Ascending aorta (tissue), 2 donors: ENCODE measurements at regions not wholly inside any gene's neighbourhood (a gene's known extent, or its start where the extent isn't known, plus 50 kb on each side); places are given as distances from the start of the nearest gene placed in this dataset.

ENCODE experiments used
- DNase-seq, 2 donors: peaks; one replicate each; pipeline ENCODE4 v3.0.0-alpha.2; 2019; ENCODE audit warnings: low spot score in 2 of 2
- H3K27ac ChIP-seq, 2 donors: fragments of 200-600 bp; sonication (generic); one replicate each; pipeline ENCODE4 v1.5.1; 2016 to 2017; ENCODE audit warnings: mild to moderate bottlenecking in 1 of 2
- H3K27me3 ChIP-seq: fragments of 200-600 bp; sonication (generic); one replicate; pipeline ENCODE4 v1.5.1; 2017
- H3K36me3 ChIP-seq, 2 donors: fragments of 200-600 bp; sonication (generic); one replicate each; pipeline ENCODE4 v1.5.1; 2016
- H3K4me1 ChIP-seq, 2 donors: fragments of 200-600 bp; sonication (generic); one replicate each; pipeline ENCODE4 v1.5.1; 2016 to 2017; ENCODE audit warnings: mild to moderate bottlenecking in 1 of 2
- H3K4me3 ChIP-seq, 2 donors: fragments of 200-600 bp; sonication (generic); one replicate each; pipeline ENCODE4 v1.5.1; 2016 to 2017; ENCODE audit warnings: mild to moderate bottlenecking in 1 of 2
- H3K9me3 ChIP-seq, 2 donors: fragments of 200-600 bp; sonication (generic); one replicate each; pipeline ENCODE4 v1.5.1; 2016
- intact Hi-C: fragments of 100-400 bp; cut with DNase I; formaldehyde crosslinking; loops from one replicate; pipeline ENCODE4 v1.15.1; 2023
- TF ChIP-seq, protein P1 (sequence below), 3 experiments: fragments of 200-600 bp in 2 of 3; fragments of 450-650 bp in 1 of 3; sonication (generic) in 2 of 3; IDR thresholded peaks; one replicate each; pipeline ENCODE4 v1.5.1; 2016 to 2019; ENCODE audit warnings: antibody characterized with exemption in 3 of 3, mild to moderate bottlenecking in 1 of 3, moderate library complexity in 1 of 3

DNA sequence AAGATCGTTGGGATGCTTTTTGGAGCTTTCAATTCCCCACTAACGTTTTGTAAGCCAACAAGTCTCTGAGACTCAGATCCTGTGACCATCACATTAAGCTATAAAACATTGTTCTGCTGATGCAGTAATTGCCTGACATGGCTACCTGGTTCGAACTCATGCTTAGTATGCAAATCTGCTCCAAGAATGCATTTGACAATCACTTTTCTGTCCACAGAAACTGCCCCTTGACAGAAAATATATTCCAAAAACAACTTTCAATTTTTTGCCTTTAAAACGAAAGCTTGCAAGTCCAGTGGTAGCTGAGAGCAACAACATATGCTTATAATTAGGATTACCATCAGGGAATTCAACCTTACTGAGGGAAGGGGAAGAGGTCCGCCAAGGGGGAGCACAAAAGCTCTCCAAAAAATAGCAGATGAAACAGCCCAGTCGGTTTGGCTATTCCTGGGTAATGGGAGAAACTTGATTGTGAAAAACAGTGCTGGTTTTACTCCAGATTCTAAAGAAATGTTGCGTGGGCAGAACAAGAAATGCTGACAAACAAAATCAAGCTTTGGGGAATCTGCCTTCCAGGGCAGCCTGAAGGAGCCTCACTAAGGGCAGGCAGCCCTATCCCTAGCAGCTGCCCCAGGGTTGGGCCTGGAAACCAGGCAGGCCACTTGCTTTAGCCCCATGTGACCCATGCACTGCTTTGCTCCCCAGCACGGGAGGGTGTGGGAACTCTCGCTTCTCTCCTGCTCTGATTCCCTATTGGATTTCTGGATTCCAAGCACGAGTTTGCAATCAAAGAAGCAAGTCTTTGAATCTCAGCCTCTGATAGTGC, 160.7 kb upstream of the LDB2 start:
- no peaks in the 10 kb centered on the region for H3K9me3 ChIP-seq
- H3K4me1 ChIP-seq = no peaks in the 10 kb centered on the region
- no peak for DNase-seq
- TF ChIP-seq, protein P1, sequence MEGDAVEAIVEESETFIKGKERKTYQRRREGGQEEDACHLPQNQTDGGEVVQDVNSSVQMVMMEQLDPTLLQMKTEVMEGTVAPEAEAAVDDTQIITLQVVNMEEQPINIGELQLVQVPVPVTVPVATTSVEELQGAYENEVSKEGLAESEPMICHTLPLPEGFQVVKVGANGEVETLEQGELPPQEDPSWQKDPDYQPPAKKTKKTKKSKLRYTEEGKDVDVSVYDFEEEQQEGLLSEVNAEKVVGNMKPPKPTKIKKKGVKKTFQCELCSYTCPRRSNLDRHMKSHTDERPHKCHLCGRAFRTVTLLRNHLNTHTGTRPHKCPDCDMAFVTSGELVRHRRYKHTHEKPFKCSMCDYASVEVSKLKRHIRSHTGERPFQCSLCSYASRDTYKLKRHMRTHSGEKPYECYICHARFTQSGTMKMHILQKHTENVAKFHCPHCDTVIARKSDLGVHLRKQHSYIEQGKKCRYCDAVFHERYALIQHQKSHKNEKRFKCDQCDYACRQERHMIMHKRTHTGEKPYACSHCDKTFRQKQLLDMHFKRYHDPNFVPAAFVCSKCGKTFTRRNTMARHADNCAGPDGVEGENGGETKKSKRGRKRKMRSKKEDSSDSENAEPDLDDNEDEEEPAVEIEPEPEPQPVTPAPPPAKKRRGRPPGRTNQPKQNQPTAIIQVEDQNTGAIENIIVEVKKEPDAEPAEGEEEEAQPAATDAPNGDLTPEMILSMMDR (IDR thresholded peaks at IDR 0.05) = no peak
- no peaks in the 10 kb centered on the region for H3K36me3 ChIP-seq
- H3K4me3 ChIP-seq = peak overlapping the region; percentile 0 to 5
- intact Hi-C loops = no loop called here
- H3K27ac ChIP-seq = no peak overlapping the region
- no peaks in the 10 kb centered on the region for H3K27me3 ChIP-seq

DNA sequence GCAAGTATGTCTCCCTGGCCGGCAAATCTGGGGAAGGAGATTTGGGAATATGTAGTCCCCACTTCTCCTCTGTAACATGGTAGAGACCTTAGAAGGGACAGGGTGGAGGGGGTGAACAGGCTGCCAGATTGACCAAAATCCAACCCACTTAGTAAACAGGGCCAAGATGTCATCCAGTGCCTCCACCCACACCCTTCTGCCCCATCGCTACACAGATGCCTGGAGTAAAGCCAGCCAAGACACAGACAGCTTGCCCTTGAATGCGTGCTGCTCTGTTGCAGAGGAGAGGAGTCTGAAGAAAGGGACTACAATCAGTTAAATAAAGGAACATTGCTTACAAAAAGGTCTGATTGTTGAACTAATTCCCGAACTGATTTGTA, 160.1 kb upstream of the LDB2 start:
- intact Hi-C loops = no loop called here
- peak overlapping the region; percentile 0 to 5 for H3K4me3 ChIP-seq
- H3K27ac ChIP-seq = peak overlapping the region in 1 of 2 donors; percentile 17
- H3K36me3 ChIP-seq = no peaks in the 10 kb centered on the region
- H3K27me3 ChIP-seq = no peaks in the 10 kb centered on the region
- no peak for DNase-seq
- no peaks in the 10 kb centered on the region for H3K4me1 ChIP-seq
- H3K9me3 ChIP-seq = no peaks in the 10 kb centered on the region
- TF ChIP-seq, protein P1 (IDR thresholded peaks at IDR 0.05) = no peak

DNA sequence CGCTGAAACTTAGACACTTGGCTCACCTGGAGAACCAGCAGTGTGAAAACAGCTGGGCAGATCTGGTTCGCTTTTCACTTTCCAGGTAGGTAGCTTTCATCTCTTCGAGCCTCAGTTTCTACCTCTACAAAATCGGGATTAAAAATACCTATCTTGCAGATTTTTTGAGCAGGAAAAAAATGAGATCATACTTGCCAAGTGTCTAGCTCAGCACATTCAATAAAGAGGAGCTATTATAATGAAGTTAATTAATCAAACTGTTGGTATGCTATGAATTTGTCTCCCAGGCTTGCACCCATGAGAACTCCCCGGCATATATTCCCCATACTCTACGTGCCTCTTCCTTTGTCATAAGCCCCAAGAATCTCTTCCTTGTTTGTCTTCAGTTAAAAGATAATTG, 158.6 kb upstream of the LDB2 start:
- Histone ChIP-seq H3K4me3 (no peak overlapping the region), H3K4me1 (no peaks in the 10 kb centered on the region), H3K9me3 (no peaks in the 10 kb centered on the region), H3K36me3 (no peaks in the 10 kb centered on the region), H3K27ac (no peak overlapping the region), H3K27me3 (no peaks in the 10 kb centered on the region)
- intact Hi-C loops = no loop called here
- TF ChIP-seq, protein P1 (IDR thresholded peaks at IDR 0.05) = no peak
- DNase-seq = no peak

DNA sequence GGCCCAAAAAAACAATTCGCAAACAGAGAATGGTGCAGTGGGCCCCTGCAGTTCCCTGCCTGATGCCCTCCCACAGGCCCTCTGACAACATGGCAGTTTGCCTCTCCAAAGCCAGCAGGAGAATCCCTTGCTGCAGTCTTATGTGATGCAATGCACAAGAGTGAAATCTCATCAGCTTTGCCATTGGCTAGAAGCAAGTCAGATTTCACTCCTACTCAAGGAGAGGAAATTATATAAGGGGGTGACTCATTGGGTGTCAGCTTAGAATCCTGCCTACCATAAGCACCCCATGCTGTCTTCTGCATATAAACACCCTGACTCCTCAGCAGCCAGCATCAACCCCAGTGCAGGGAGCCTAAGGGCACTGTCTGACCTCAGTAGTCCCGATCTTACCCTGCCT, 157.3 kb upstream of the LDB2 start:
- DNase-seq = no peak

DNA sequence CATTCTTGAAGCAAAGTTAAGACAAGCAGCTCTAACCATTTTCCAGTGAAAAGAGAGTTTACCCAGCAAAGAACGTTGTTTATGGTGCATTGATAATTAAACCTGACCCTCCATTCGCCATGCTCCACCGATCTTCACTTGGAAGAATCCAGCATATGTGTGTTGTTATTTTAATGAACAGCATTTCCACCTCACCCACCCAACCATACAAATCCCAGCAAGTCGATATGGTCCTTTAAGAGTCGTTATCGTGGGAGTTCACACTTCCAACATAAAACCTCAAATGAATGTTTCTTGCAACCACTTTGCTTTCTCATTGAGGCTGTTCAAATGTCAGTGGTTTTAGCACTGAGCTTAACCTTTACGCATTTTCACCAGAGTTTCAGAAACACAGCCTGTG, 147.4 kb upstream of the LDB2 start:
- Histone ChIP-seq H3K27me3 (no peaks in the 10 kb centered on the region), H3K9me3 (no peaks in the 10 kb centered on the region), H3K4me3 (no peak overlapping the region), H3K36me3 (no peaks in the 10 kb centered on the region), H3K4me1 (no peaks in the 10 kb centered on the region), H3K27ac (no peak overlapping the region)
- DNase-seq = no peak
- intact Hi-C loops = no loop called here
- TF ChIP-seq, protein P1 (IDR thresholded peaks at IDR 0.05) = no peak

More for the DNA sequence above, 157.3 kb upstream of the LDB2 start:
- TF ChIP-seq, protein P1 (IDR thresholded peaks at IDR 0.05) = no peak
- Histone ChIP-seq H3K9me3 (no peaks in the 10 kb centered on the region), H3K4me1 (no peaks in the 10 kb centered on the region), H3K27me3 (no peaks in the 10 kb centered on the region), H3K27ac (no peak overlapping the region), H3K36me3 (no peaks in the 10 kb centered on the region), H3K4me3 (no peak overlapping the region)
- intact Hi-C loops = no loop called here
